ENCODE measurements at regions not wholly inside any gene's neighbourhood (a gene's known extent, or its start where the extent isn't known, plus 50 kb on each side); places are given as distances from the start of the nearest gene placed in this dataset.

GRCh38 chr12:115571446-115571845 is 706.0 kb downstream of the MED13L start:
- DNase-seq, result no peak

- DNase-seq, result no peak
Measured at GRCh38 chr12:115571027-115571426, 706.5 kb downstream of the MED13L start.

- no peak for DNase-seq
Measured at GRCh38 chr12:115570069-115570777, 707.3 kb downstream of the MED13L start.

DNA sequence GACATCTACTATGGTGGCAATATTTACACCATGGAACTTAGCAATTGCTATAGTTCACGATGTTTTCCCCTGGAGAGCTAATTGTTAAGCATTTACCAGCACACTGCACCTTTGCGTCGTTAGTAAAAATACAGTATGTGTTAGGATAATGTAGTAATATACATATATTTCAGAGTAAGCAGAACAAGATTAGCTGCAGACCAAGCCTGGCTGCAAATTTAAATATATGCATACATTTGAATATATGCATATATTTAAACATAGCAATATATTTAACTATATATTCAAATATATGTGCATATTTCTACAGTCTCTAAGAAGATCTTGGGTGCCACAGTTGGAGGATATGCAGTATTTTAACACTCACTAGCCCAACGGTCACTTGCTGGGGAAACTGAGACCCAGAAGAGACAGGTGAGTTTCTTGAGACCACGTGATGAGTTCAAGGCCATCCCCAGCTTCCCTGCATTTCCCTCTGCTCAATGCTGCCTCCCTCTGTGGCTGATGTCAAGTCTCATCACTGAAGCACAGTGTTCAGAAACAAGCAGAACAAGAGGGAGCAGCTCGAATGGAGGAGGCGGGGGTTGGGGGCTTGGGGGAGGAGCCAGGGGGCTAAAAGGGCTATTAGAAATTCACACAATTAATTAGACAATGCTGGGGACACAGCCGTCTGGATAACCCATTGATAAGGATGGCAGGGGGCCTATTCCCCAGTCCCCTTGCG is 708.0 kb downstream of the MED13L start:
- no peak for DNase-seq

GRCh38 chr12:115558281-115558680 is 719.2 kb downstream of the MED13L start:
- DNase-seq, result no peak

DNA sequence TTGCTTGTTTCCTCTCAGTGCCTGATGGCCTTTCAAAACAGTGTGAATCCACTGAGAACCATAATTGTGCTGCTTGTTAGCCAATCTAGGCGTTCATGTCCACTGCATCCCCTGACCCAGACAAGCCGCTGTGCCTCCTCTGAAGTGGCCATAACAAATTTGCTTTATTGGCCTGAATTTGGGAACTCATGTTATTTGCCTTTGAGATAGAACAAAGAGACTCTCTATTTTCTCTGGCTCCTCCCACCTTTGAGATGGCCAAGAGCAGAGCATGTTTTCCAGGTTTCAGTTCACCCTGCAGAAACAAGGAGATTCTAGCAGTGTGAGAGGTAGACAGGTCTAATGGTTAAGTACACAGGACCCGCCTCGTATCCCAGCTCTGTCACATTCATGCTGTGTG is 723.9 kb downstream of the MED13L start:
- DNase-seq, result no peak

- no peak for DNase-seq
Measured at GRCh38 chr12:115543269-115543668, 734.2 kb downstream of the MED13L start.

- DNase-seq, result no peak
Measured at GRCh38 chr12:115542656-115543055, 734.8 kb downstream of the MED13L start.

DNA sequence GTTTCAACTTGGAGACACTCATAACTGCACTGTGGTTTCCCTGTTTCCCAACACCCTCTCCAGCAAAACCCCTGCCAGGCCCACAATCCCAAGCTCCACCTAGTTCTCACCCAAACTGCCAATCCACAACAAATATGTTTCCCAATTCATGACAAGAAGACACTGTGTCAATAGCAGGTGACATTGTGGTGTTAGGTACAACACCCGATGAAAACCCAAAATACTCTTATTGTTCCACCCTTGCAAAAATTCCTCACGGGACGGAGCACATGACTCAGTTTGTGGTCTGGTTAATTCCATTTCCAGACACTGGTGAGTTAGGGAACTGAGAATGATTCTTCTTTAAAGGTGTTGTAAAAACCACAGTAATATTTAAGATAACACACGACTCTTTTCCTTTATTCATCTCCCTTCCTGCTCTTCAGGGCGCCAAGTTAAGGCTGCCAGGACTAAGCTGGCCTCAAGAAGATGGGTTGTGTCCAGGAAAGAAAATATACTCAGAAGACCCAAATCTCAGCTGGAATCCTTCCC is 735.5 kb downstream of the MED13L start:
- DNase-seq, result no peak

DNA sequence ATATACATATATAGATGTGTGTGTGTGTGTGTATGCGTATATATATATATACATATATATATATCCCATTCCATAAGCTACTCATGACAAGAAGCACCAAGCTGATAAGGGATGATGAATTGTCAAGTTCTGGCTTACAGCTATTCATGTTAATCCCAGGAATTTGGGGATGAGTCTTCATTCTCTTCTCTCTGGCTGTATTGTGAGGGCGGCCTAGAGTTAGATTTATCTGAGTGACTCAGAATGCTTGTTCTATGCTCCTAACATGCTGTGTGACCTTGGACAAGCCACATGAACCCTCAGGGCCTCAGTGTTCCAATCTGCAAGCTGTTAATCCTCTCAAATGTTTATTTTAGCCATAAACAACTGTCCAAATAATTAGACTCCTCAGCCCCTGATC is 749.0 kb downstream of the MED13L start:
- DNase-seq, result no peak

DNA sequence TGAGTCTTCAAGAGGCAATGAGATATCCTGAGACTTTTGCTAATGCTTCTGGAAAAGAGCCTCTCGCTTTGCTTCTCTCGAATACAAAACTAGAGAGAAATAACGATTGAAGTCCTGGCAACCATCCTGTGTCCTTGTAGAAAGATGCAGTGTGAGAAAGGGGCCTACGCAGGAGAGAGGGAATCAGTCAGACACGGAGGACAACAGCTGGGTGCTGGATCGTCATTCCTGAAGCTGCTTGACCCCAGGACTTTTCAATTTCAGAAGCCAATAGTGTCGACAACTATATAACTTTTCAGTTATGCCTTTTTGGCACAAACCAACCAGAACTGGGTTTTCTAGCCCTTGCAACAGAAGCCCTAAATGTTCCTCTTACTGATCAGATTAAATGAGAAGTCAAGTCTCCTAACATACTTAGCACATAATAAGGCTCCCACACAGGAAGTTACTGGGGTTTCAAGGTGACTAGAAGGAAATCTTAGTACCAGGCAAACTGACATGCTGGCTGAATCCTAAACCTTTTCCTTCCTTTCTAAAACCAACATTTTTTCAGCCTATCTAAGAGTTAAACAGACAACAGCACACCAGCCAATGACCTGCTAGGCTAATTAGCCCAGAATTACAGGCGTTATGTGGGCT is 755.6 kb downstream of the MED13L start:
- no peak for DNase-seq

DNA sequence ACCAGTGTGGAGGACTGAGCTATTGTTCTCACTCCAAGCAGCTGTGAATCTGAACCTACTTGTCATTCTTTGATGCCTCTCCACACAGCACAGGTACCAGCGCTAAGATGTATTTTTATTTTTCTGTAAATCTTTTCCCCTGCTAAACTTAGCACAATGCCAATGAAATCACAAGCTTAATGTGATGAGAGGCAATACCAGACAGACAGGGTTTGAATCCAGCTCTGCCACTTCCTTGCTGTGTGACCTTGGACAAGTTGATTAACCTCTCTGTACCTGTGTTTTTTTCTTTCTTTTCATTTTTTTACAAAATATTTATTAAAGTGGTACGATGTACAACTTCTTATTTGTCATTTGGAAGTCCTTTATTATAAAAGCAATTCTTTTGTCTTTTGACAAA is 757.6 kb downstream of the MED13L start:
- DNase-seq, result no peak

- DNase-seq, result no peak
Measured at GRCh38 chr12:115519359-115519758, 758.1 kb downstream of the MED13L start.

- no peak for DNase-seq
Measured at GRCh38 chr12:115517913-115518312, 759.6 kb downstream of the MED13L start.

DNA sequence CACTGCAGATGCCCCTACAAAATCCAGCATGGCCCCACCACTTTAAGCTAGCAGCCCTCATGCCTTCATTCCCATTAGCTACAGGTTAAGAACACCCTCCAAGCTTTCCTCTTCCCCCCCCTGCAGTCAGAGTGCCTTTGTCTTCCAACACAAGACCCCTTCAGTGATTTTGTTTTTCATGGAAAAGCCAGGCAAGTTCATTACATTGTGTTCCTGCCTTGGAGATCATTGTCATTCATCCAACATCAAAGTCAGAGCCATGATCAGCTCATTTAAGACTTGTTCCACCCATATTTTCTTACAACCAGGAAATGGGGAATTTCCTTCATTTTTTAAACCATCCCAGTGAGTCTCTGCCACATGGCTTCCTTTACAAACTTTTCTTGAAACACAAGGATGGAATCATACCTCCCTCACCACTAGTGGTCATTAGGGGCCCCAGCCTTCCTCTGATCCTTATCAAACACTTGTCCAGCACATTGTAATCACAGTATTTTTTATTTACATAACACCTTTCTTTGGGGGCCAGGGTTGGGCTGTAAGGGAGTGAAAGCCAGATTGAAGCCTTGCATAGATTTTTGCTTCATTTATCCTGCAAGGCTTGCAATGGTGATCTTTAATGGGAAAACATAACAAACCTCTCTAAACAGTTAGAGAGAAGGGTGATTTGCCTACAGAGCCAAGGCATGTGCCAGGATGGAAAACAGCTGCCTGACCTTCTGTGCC is 765.3 kb downstream of the MED13L start:
- DNase-seq, result no peak

DNA sequence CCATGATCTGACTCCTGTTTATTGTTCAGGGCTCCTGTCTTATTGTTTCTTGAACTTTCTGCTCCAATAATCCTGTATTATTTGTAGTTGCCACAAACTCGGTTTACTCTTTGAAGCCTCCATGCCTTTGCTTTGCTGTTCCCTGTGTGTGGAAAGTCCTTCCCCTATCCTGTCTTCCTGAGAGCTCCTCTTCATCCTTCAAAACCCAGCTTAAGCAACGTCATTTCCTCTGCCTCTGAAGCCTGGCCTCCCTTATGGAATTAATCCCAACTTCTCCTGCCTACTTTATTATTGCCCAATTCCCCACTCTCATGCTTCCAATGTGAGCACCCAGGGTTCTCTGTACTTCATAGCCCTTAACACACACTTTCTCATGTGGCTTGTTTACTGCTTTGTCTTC is 766.2 kb downstream of the MED13L start:
- DNase-seq, result no peak

DNA sequence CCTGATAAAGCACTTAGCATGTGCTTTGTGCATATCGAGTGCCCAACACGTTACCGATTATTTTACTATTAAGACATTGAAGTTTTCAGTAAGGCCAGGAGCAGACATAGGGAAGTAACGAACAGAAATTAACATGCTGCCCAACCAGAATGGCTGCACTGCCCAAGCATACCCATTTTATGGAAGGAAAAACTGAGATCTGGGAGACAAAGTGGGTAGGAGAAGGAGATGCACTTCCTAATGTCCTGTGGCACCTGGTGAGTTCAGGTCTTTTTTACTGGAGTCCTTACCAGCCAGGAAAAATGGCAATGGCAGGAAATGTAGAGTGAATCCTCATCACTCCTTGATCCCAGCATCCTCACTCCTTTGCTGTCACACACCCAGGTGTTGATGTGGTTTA is 768.5 kb downstream of the MED13L start:
- DNase-seq, result no peak

- DNase-seq, result no peak
Measured at GRCh38 chr12:115507951-115508722, 769.4 kb downstream of the MED13L start.

DNA sequence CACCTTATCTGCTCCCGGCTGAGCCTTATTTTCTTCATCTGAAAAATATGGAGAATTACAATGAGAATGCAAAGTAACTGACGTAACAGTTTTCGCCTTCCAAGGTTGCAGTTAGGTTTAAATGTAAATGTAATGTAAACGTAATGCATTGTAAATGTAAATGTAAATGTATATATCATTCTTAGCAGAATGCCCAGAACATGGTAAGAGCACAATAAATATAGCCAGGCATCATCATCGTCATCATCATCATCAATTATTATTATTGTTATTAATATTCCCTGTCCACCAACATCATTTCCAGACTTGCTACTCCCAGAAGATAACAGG is 770.0 kb downstream of the MED13L start:
- DNase-seq, result no peak

- DNase-seq, result no peak
Measured at GRCh38 chr12:115506822-115507559, 770.5 kb downstream of the MED13L start.

All from fibroblast of skin of back (primary cell).